Gastroesophageal sphincter (tissue), 4 donors: ENCODE measurements at regions not wholly inside any gene's neighbourhood (a gene's known extent, or its start where the extent isn't known, plus 50 kb on each side); places are given as distances from the start of the nearest gene placed in this dataset.

Experiments
- ATAC-seq: fragments of 150-250 bp; one replicate; pipeline ENCODE4 v1.9.1; 2016; ENCODE audit warnings: mild to moderate bottlenecking, moderate library complexity
- H3K27ac ChIP-seq, 4 donors: fragments of 200-600 bp; sonication (generic) in 3 of 4; 1 replicate in 3 of 4; 2 replicates in 1 of 4; pipeline ENCODE4 v1.5.1; 2016 to 2019
- H3K27me3 ChIP-seq: fragments of 200-600 bp; sonication (generic); one replicate; pipeline ENCODE4 v1.5.1; 2019
- H3K36me3 ChIP-seq, 2 donors: fragments of 200-600 bp; sonication (generic); one replicate each; pipeline ENCODE4 v1.5.1; 2019; ENCODE audit warnings: control low read depth in 1 of 2
- H3K4me1 ChIP-seq, 3 donors: fragments of 200-600 bp; sonication (generic); 1 replicate in 2 of 3; 2 replicates in 1 of 3; pipeline ENCODE4 v1.5.1; 2016 to 2019; ENCODE audit warnings: control low read depth in 2 of 3
- H3K4me3 ChIP-seq, 2 donors: fragments of 200-600 bp; sonication (generic); one replicate each; pipeline ENCODE4 v1.5.1; 2019; ENCODE audit warnings: mild to moderate bottlenecking in 1 of 2, moderate library complexity in 1 of 2
- H3K9me3 ChIP-seq, 3 donors: fragments of 200-600 bp; sonication (generic); one replicate each; pipeline ENCODE4 v1.5.1; 2017 to 2019; ENCODE audit warnings: control low read depth in 2 of 3
- CTCF ChIP-seq, 4 experiments: fragments of 200-600 bp in 2 of 4; fragments of 450-650 bp in 2 of 4; sonication (generic) in 1 of 4; IDR thresholded peaks; one replicate each; pipeline ENCODE4 v1.5.1; 2017 to 2019; ENCODE audit warnings: antibody characterized with exemption in 4 of 4, mild to moderate bottlenecking in 2 of 4, moderate library complexity in 2 of 4
- EP300 ChIP-seq: sonication (generic); formaldehyde crosslinking; IDR thresholded peaks from one replicate; pipeline ENCODE4 v1.6.1; 2017; ENCODE audit warnings: antibody characterized with exemption, mild to moderate bottlenecking
- POLR2A ChIP-seq, 2 donors: fragments of 450-650 bp; IDR thresholded peaks; one replicate each; pipeline ENCODE4 v1.6.1; 2017; ENCODE audit warnings: antibody characterized with exemption in 2 of 2, mild to moderate bottlenecking in 2 of 2, moderate library complexity in 1 of 2
- POLR2AphosphoS5 ChIP-seq: sonication (generic); formaldehyde crosslinking; IDR thresholded peaks from one replicate; pipeline ENCODE4 v1.6.1; 2017; ENCODE audit warnings: antibody characterized with exemption
- WGBS, 2 donors: methylation state at CpG; one replicate each; pipeline ENCODE4 v1.1.5; 2018; ENCODE audit warnings: low coverage in 1 of 2; 5-methylcytosine and 5-hydroxymethylcytosine counted together

GRCh38 chr9:71581101-71581500, 187.2 kb downstream of the CEMIP2 start:
- 85 to 86% methylated on average over 2 of the region's 2 CpGs for WGBS, 2 donors

DNA sequence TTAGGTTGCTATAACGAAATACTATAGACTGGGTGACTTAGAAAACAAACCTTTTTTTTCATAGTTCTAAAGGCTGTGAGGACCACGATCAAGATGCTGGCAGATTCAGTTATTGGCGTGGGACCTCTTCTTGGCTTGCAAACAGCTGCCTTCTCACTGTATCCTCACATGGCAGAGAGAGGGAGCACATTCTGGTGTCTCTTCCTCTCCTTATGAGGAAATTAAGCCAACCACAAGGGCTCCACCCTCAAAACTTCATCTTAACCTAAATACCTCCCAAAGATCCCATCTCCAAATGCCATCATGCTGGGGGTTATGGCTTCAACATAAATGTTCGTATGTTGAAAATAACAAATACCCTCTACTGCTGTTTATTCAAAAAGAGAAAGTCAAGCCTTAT, 197.1 kb downstream of the CEMIP2 start:
- H3K27me3 ChIP-seq: no peaks in the 10 kb centered on the region
- no peaks in the 10 kb centered on the region for H3K36me3 ChIP-seq
- TF ChIP-seq CTCF (IDR thresholded peaks at IDR 0.05) (no peak), EP300 (no peak), POLR2A (IDR thresholded peaks at IDR 0.05) (no peak), POLR2AphosphoS5 (no peak)
- H3K9me3 ChIP-seq: no peaks in the 10 kb centered on the region
- ATAC-seq: no peak
- WGBS, 2 donors: 71 to 86% methylated on average over 4 of the region's 4 CpGs
- H3K27ac ChIP-seq: no peak overlapping the region
- H3K4me3 ChIP-seq: no peak overlapping the region
- H3K4me1 ChIP-seq: no peaks in the 10 kb centered on the region

More at GRCh38 chr9:71581101-71581500, 187.2 kb downstream of the CEMIP2 start:
- H3K36me3 ChIP-seq: no peaks in the 10 kb centered on the region
- no peaks in the 10 kb centered on the region for H3K9me3 ChIP-seq
- no peak for ATAC-seq
- H3K27me3 ChIP-seq: no peaks in the 10 kb centered on the region
- no peak for TF ChIP-seq POLR2A (IDR thresholded peaks at IDR 0.05)
- no peak for TF ChIP-seq EP300
- no peak for TF ChIP-seq CTCF (IDR thresholded peaks at IDR 0.05)
- TF ChIP-seq POLR2AphosphoS5: no peak
- no peaks in the 10 kb centered on the region for H3K4me1 ChIP-seq
- no peak overlapping the region for H3K27ac ChIP-seq
- no peak overlapping the region for H3K4me3 ChIP-seq

GRCh38 chr9:71567890-71568289, 200.4 kb downstream of the CEMIP2 start:
- Histone ChIP-seq H3K27me3 (no peaks in the 10 kb centered on the region), H3K9me3 (no peaks in the 10 kb centered on the region)

GRCh38 chr9:71562140-71562539, 206.2 kb downstream of the CEMIP2 start:
- ATAC-seq: no peak
- WGBS, 2 donors: 53 to 86% methylated on average over 3 to 4 of the region's 4 CpGs
- Histone ChIP-seq H3K27ac (no peak overlapping the region), H3K36me3 (no peaks in the 10 kb centered on the region), H3K27me3 (no peaks in the 10 kb centered on the region), H3K9me3 (no peaks in the 10 kb centered on the region), H3K4me3 (no peak overlapping the region), H3K4me1 (no peaks in the 10 kb centered on the region)
- TF ChIP-seq POLR2A (IDR thresholded peaks at IDR 0.05) (no peak), EP300 (no peak), POLR2AphosphoS5 (no peak), CTCF (IDR thresholded peaks at IDR 0.05) (no peak)

More at GRCh38 chr9:71567890-71568289, 200.4 kb downstream of the CEMIP2 start:
- Histone ChIP-seq H3K4me1 (no peaks in the 10 kb centered on the region), H3K27ac (no peak overlapping the region), H3K36me3 (no peaks in the 10 kb centered on the region), H3K4me3 (no peak overlapping the region)
- ATAC-seq: no peak
- TF ChIP-seq EP300 (no peak), CTCF (IDR thresholded peaks at IDR 0.05) (no peak), POLR2A (IDR thresholded peaks at IDR 0.05) (no peak), POLR2AphosphoS5 (no peak)

- Histone ChIP-seq H3K4me1 (no peaks in the 10 kb centered on the region), H3K9me3 (no peaks in the 10 kb centered on the region), H3K27ac (no peak overlapping the region), H3K27me3 (peaks cover 5% of the 10 kb centered on the region), H3K36me3 (no peaks in the 10 kb centered on the region), H3K4me3 (no peak overlapping the region)
- 29 to 50% methylated on average over 2 of the region's 2 CpGs for WGBS, 2 donors
- ATAC-seq: no peak
- TF ChIP-seq CTCF (IDR thresholded peaks at IDR 0.05) (no peak), EP300 (no peak), POLR2A (IDR thresholded peaks at IDR 0.05) (no peak), POLR2AphosphoS5 (no peak)
These were observed 211.0 kb downstream of the CEMIP2 start for GRCh38 chr9:71557310-71557709.
